ENCODE measurements at regions not wholly inside any gene's neighbourhood (a gene's known extent, or its start where the extent isn't known, plus 50 kb on each side); places are given as distances from the start of the nearest gene placed in this dataset.

- TF ChIP-seq SIN3A (IDR thresholded peaks at IDR 0.05; ENCODE audit: borderline replicate concordance, insufficient read depth, low read length) (no peak), POLR2AphosphoS5 (IDR thresholded peaks at IDR 0.05; ENCODE audit: low read depth, low read length) (no peak), REST (IDR thresholded peaks at IDR 0.05; ENCODE audit: insufficient read depth in 1 of 2, low read depth in 2 of 2, low read length in 2 of 2) (no peak)
Observed at GRCh38 chr3:150105025-150105424, 134.3 kb upstream of the PFN2 start.

All from PFSK-1 (cell line).